ENCODE measurements at regions not wholly inside any gene's neighbourhood (a gene's known extent, or its start where the extent isn't known, plus 50 kb on each side); places are given as distances from the start of the nearest gene placed in this dataset.

GRCh38 chr9:86716326-86716922 is 230.9 kb downstream of the GAS1 start:
- Histone ChIP-seq H3K4me3 (ENCODE audit: low read depth, low read length) (no peak overlapping the region), H3K36me3 (ENCODE audit: insufficient read depth) (no peaks in the 10 kb centered on the region), H3K4me1 (ENCODE audit: insufficient read depth) (no peaks in the 10 kb centered on the region), H3K27ac (ENCODE audit: low read depth) (no peak overlapping the region)
- DNase-seq (ENCODE audit: extremely low spot score) = no peak
- WGBS = 84% methylated on average over 4 of the region's 4 CpGs

GRCh38 chr9:86714999-86715398 is 232.3 kb downstream of the GAS1 start:
- no peak overlapping the region for H3K4me3 ChIP-seq (ENCODE audit: low read depth, low read length)
- H3K4me1 ChIP-seq (ENCODE audit: insufficient read depth) = no peaks in the 10 kb centered on the region
- no peak overlapping the region for H3K27ac ChIP-seq (ENCODE audit: low read depth)
- H3K36me3 ChIP-seq (ENCODE audit: insufficient read depth) = no peaks in the 10 kb centered on the region
- no peak for DNase-seq (ENCODE audit: extremely low spot score)
- WGBS = 67% methylated on average over 4 of the region's 4 CpGs

GRCh38 chr9:86713970-86714369 is 233.3 kb downstream of the GAS1 start:
- Histone ChIP-seq H3K4me1 (ENCODE audit: insufficient read depth) (no peaks in the 10 kb centered on the region), H3K27ac (ENCODE audit: low read depth) (no peak overlapping the region), H3K36me3 (ENCODE audit: insufficient read depth) (no peaks in the 10 kb centered on the region), H3K4me3 (ENCODE audit: low read depth, low read length) (no peak overlapping the region)
- 57% methylated on average over 1 of the region's 1 CpG for WGBS
- DNase-seq (ENCODE audit: extremely low spot score) = no peak

- DNase-seq (ENCODE audit: extremely low spot score) = no peak
- no peaks in the 10 kb centered on the region for H3K4me1 ChIP-seq (ENCODE audit: insufficient read depth)
- H3K27ac ChIP-seq (ENCODE audit: low read depth) = no peak overlapping the region
- no peak overlapping the region for H3K4me3 ChIP-seq (ENCODE audit: low read depth, low read length)
- H3K36me3 ChIP-seq (ENCODE audit: insufficient read depth) = no peaks in the 10 kb centered on the region
- 94% methylated on average over 2 of the region's 2 CpGs for WGBS
Measured at GRCh38 chr9:86713470-86713869, 233.8 kb downstream of the GAS1 start.

- Histone ChIP-seq H3K36me3 (ENCODE audit: insufficient read depth) (no peaks in the 10 kb centered on the region), H3K4me3 (ENCODE audit: low read depth, low read length) (no peak overlapping the region), H3K27ac (ENCODE audit: low read depth) (no peak overlapping the region), H3K4me1 (ENCODE audit: insufficient read depth) (no peaks in the 10 kb centered on the region)
- DNase-seq (ENCODE audit: extremely low spot score) = no peak
- 87% methylated on average over 9 of the region's 9 CpGs for WGBS
Measured at GRCh38 chr9:86708918-86709835, 238.1 kb downstream of the GAS1 start.

GRCh38 chr9:86707932-86708510 is 239.3 kb downstream of the GAS1 start:
- H3K4me3 ChIP-seq (ENCODE audit: low read depth, low read length) = no peak overlapping the region
- 77% methylated on average over 4 of the region's 4 CpGs for WGBS
- no peaks in the 10 kb centered on the region for H3K36me3 ChIP-seq (ENCODE audit: insufficient read depth)
- no peak overlapping the region for H3K27ac ChIP-seq (ENCODE audit: low read depth)
- no peaks in the 10 kb centered on the region for H3K4me1 ChIP-seq (ENCODE audit: insufficient read depth)
- DNase-seq (ENCODE audit: extremely low spot score) = no peak

- WGBS = 97% methylated on average over 1 of the region's 1 CpG
- DNase-seq (ENCODE audit: extremely low spot score) = no peak
- no peaks in the 10 kb centered on the region for H3K4me1 ChIP-seq (ENCODE audit: insufficient read depth)
- H3K36me3 ChIP-seq (ENCODE audit: insufficient read depth) = no peaks in the 10 kb centered on the region
- no peak overlapping the region for H3K27ac ChIP-seq (ENCODE audit: low read depth)
- H3K4me3 ChIP-seq (ENCODE audit: low read depth, low read length) = no peak overlapping the region
Measured at GRCh38 chr9:86706391-86706790, 240.9 kb downstream of the GAS1 start.

- no peak overlapping the region for H3K4me3 ChIP-seq (ENCODE audit: low read depth, low read length)
- no peak overlapping the region for H3K27ac ChIP-seq (ENCODE audit: low read depth)
- DNase-seq (ENCODE audit: extremely low spot score) = no peak
- no peaks in the 10 kb centered on the region for H3K36me3 ChIP-seq (ENCODE audit: insufficient read depth)
- WGBS = 47% methylated on average over 5 of the region's 5 CpGs
- no peaks in the 10 kb centered on the region for H3K4me1 ChIP-seq (ENCODE audit: insufficient read depth)
Measured at GRCh38 chr9:86705490-86705889, 241.8 kb downstream of the GAS1 start.

GRCh38 chr9:86703346-86703745 is 244.0 kb downstream of the GAS1 start:
- Histone ChIP-seq H3K36me3 (ENCODE audit: insufficient read depth) (no peaks in the 10 kb centered on the region), H3K27ac (ENCODE audit: low read depth) (no peak overlapping the region), H3K4me1 (ENCODE audit: insufficient read depth) (no peaks in the 10 kb centered on the region), H3K4me3 (ENCODE audit: low read depth, low read length) (no peak overlapping the region)
- WGBS = 62% methylated on average over 6 of the region's 6 CpGs
- DNase-seq (ENCODE audit: extremely low spot score) = no peak

GRCh38 chr9:86700629-86701028 is 246.7 kb downstream of the GAS1 start:
- H3K4me1 ChIP-seq (ENCODE audit: insufficient read depth) = no peaks in the 10 kb centered on the region
- H3K27ac ChIP-seq (ENCODE audit: low read depth) = no peak overlapping the region
- no peaks in the 10 kb centered on the region for H3K36me3 ChIP-seq (ENCODE audit: insufficient read depth)
- no peak overlapping the region for H3K4me3 ChIP-seq (ENCODE audit: low read depth, low read length)
- DNase-seq (ENCODE audit: extremely low spot score) = peak; percentile 46
- 26% methylated on average over 8 of the region's 8 CpGs for WGBS

GRCh38 chr9:86697999-86698398 is 249.3 kb downstream of the GAS1 start:
- Histone ChIP-seq H3K4me3 (ENCODE audit: low read depth, low read length) (no peak overlapping the region), H3K4me1 (ENCODE audit: insufficient read depth) (no peaks in the 10 kb centered on the region), H3K27ac (ENCODE audit: low read depth) (no peak overlapping the region), H3K36me3 (ENCODE audit: insufficient read depth) (no peaks in the 10 kb centered on the region)
- no peak for DNase-seq (ENCODE audit: extremely low spot score)
- WGBS = 80% methylated on average over 4 of the region's 4 CpGs

GRCh38 chr9:86697213-86697612 is 250.1 kb downstream of the GAS1 start:
- Histone ChIP-seq H3K27ac (ENCODE audit: low read depth) (no peak overlapping the region), H3K36me3 (ENCODE audit: insufficient read depth) (no peaks in the 10 kb centered on the region), H3K4me1 (ENCODE audit: insufficient read depth) (no peaks in the 10 kb centered on the region), H3K4me3 (ENCODE audit: low read depth, low read length) (no peak overlapping the region)
- no peak for DNase-seq (ENCODE audit: extremely low spot score)
- 24% methylated on average over 1 of the region's 1 CpG for WGBS

- WGBS = 78% methylated on average over 3 of the region's 3 CpGs
- no peaks in the 10 kb centered on the region for H3K36me3 ChIP-seq (ENCODE audit: insufficient read depth)
- H3K4me3 ChIP-seq (ENCODE audit: low read depth, low read length) = no peak overlapping the region
- no peak for DNase-seq (ENCODE audit: extremely low spot score)
- no peak overlapping the region for H3K27ac ChIP-seq (ENCODE audit: low read depth)
- no peaks in the 10 kb centered on the region for H3K4me1 ChIP-seq (ENCODE audit: insufficient read depth)
Measured at GRCh38 chr9:86695910-86696424, 251.3 kb downstream of the GAS1 start.

GRCh38 chr9:86690034-86690433 is 257.3 kb downstream of the GAS1 start:
- DNase-seq (ENCODE audit: extremely low spot score) = no peak
- Histone ChIP-seq H3K4me1 (ENCODE audit: insufficient read depth) (no peaks in the 10 kb centered on the region), H3K36me3 (ENCODE audit: insufficient read depth) (no peaks in the 10 kb centered on the region), H3K27ac (ENCODE audit: low read depth) (no peak overlapping the region), H3K4me3 (ENCODE audit: low read depth, low read length) (no peak overlapping the region)
